HepG2 (cell line): ENCODE measurements at regions not wholly inside any gene's neighbourhood (a gene's known extent, or its start where the extent isn't known, plus 50 kb on each side); places are given as distances from the start of the nearest gene placed in this dataset.
A peak's percentile ranks its signal among the peaks of the same experiment; 100 is the strongest.
"Not testable (repeated sequence)": the region's sequence is repeated elsewhere in the genome, so short reads cannot be mapped to it uniquely, and the experiment has no call there.

ENCODE experiments used
- ATAC-seq: fragments of 200-7000 bp; cut with Tn5 transposase; 3 replicates; pipeline ENCODE4 v1.9.1; 2020; ENCODE audit warnings: mild to moderate bottlenecking, moderate library complexity
- BruUV-seq: library from RNA; stranded (reverse); fragments of 400-500 nt; replicated peaks from 2 replicates; lab custom pipeline; 2021; lab: Mats Ljungman, UMichigan
- CTCF ChIA-PET: fragments of 300-600 bp; formaldehyde crosslinking; extraction: SDS; loops from one replicate; lab custom pipeline; 2021; ENCODE audit warnings: low total read pairs, inconsistent platforms, low intra/inter-chr PET ratio; lab: Yijun Ruan, JAX
- POLR2A ChIA-PET: fragments of 350-600 bp; sonication (Branson Sonifier 250); formaldehyde crosslinking; loops from one replicate; lab custom pipeline; 2020; ENCODE audit warnings: antibody characterized with exemption, inconsistent platforms; lab: Yijun Ruan, JAX
- DNase-seq: peaks from one replicate; pipeline ENCODE4 v3.0.0-alpha.2; 2015; ENCODE audit warnings: low spot score
- FAIRE-seq: peaks from 3 replicates; lab custom pipeline; 2011; peaks lifted over from hg19 to GRCh38; lab: Jason Lieb, UNC
- H2AFZ ChIP-seq: one replicate; pipeline ENCODE4 v1.6.1; 2011; ENCODE audit warnings: low read length, inconsistent platforms
- H3K27ac ChIP-seq: fragments of 300-600 bp; 3 replicates; pipeline ENCODE4 v1.8.0; 2011; ENCODE audit warnings: mixed run types, mild to moderate bottlenecking, mixed read lengths, low read length, inconsistent platforms; ENCODE audit not compliant: insufficient read depth; ENCODE audit errors: extremely low read length
- H3K27me3 ChIP-seq, 2 experiments: fragments of 200-600 bp in 1 of 2; 2 replicates in 1 of 2; 3 replicates in 1 of 2; pipeline versions ENCODE4 v1.6.0 to v1.8.0; 2011; ENCODE audit warnings: low read length in 2 of 2, mild to moderate bottlenecking in 2 of 2, moderate library complexity in 2 of 2, inconsistent platforms in 1 of 2; ENCODE audit not compliant: insufficient read depth in 2 of 2, control insufficient read depth in 1 of 2
- H3K36me3 ChIP-seq, 2 experiments: fragments of 200-600 bp in 1 of 2; replicated peaks in 1 of 2; 2 replicates in 1 of 2; 3 replicates in 1 of 2; pipeline versions ENCODE4 v1.5.1 to v1.8.0; 2011; ENCODE audit warnings: low read length in 2 of 2, inconsistent platforms in 1 of 2; ENCODE audit not compliant: insufficient read depth in 2 of 2, control insufficient read depth in 1 of 2
- H3K4me1 ChIP-seq: 2 replicates; pipeline ENCODE4 v1.5.1; 2012; ENCODE audit warnings: low read length, inconsistent platforms; ENCODE audit not compliant: insufficient read depth
- H3K4me2 ChIP-seq: 2 replicates; pipeline ENCODE4 v1.6.0; 2011; ENCODE audit warnings: low read depth, low read length, inconsistent platforms
- H3K4me3 ChIP-seq, 3 experiments: fragments of 200-600 bp in 1 of 3; sonication (generic), shearing (Covaris generic) in 1 of 3; replicated peaks in 1 of 3; 2 replicates each; pipeline ENCODE4 v1.5.1; 2011 to 2016; ENCODE audit warnings: low read length in 3 of 3, inconsistent platforms in 2 of 3, low read depth in 2 of 3, mild to moderate bottlenecking in 2 of 3, control low read depth in 1 of 3, mixed read lengths in 1 of 3; ENCODE audit not compliant: insufficient read depth in 1 of 3
- H3K79me2 ChIP-seq: one replicate; pipeline ENCODE4 v1.6.1; 2011; ENCODE audit warnings: low read length, inconsistent platforms; ENCODE audit not compliant: insufficient read depth
- H3K9ac ChIP-seq: 2 replicates; pipeline ENCODE4 v1.6.0; 2011; ENCODE audit warnings: mild to moderate bottlenecking, low read depth, low read length, inconsistent platforms; ENCODE audit not compliant: insufficient read depth
- H3K9me3 ChIP-seq: 2 replicates; pipeline ENCODE4 v1.5.1; 2012; ENCODE audit warnings: mild to moderate bottlenecking, low read length
- H4K20me1 ChIP-seq: 2 replicates; pipeline ENCODE4 v1.6.0; 2011; ENCODE audit warnings: inconsistent platforms, mild to moderate bottlenecking, low read length, moderate library complexity; ENCODE audit not compliant: insufficient read depth
- WGBS: methylation state at CpG from one replicate; pipeline ENCODE4 v1.1.6; 2017; ENCODE audit warnings: low lambda C conversion rate; 5-methylcytosine and 5-hydroxymethylcytosine counted together
- in situ Hi-C: cut with HindIII; loops from 2 replicates; pipeline ENCODE4 v1.10.0; 2017; ENCODE audit warnings: low pct_unique_long_range_greater_than_20kb; ENCODE audit not compliant: extremely low pct_ligation_motif_present
- intact Hi-C: fragments of 100-400 bp; cut with micrococcal nuclease; formaldehyde crosslinking; loops from one replicate; pipeline ENCODE4 v1.10.0; 2022; ENCODE audit not compliant: unreplicated experiment

DNA sequence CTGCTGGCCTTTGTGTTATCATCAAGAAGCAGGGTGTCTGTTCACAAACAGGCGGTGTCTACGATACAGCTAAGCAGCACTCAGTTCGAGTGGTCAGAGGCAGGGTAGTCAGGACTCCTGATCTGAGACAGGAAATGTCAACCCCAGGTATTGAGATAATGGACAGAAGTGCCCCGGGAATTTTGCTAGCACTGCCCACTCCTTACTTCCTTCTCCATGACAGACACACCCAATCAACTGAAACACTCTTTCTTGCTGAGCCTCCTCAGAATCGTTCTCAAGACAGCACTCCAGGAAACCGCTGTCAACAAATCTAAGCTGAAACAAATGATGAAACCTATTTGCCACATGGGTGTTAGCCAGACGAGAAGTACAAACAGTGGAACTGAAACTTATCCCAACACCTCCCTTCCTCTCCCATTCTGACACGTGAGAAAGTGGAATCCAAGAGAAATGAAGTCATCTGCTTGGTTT lies 109.3 kb downstream of the GTF2IRD2B start:
- no CpG with 5 or more reads among the region's 8 CpGs for WGBS

DNA sequence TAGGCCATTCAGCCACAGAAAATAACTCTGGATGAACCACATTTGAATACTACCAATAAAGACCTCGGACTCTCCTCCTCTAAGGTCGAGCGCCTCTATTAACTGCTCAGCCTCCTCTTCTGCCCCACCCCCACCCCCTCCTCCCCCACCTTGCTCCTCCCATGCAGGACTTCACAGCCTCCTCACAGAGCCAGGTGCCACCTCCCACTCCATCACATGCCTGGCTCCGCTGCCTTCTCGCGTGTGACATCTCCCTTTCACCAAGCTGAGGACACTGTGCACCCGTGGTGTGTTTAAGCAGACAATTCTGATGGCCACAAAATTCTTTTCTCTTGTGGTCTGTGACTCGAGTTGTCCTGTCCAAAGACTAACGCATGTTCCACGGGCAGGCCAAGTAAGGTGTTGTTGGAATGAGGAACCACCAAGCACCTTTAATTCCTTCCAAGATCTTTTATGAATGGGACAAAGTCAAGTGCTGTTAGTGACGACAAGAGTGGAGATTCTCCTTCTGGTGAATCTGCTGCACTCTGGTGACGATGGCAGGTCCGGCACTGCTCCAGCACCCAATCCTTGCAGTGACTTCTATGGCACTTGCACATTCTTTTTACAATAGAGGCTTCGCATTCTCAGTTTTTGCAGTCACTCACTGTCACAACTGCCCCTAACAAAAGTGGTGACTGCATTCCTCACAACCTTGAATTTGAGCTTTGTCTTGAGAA lies 113.1 kb downstream of the GTF2IRD2B start:
- ATAC-seq, POLR2A ChIA-PET, H3K9me3 ChIP-seq, FAIRE-seq, H4K20me1 ChIP-seq, H3K4me2 ChIP-seq, in situ Hi-C loops, BruUV-seq, H3K27ac ChIP-seq, H3K27me3 ChIP-seq, intact Hi-C loops, H3K79me2 ChIP-seq, H3K9ac ChIP-seq, H3K4me1 ChIP-seq, CTCF ChIA-PET, H2AFZ ChIP-seq, H3K4me3 ChIP-seq, H3K36me3 ChIP-seq, DNase-seq: not testable (repeated sequence)
- WGBS, result no CpG with 5 or more reads among the region's 14 CpGs

More for the DNA sequence above, 109.3 kb downstream of the GTF2IRD2B start:
- BruUV-seq, intact Hi-C loops, CTCF ChIA-PET, DNase-seq, FAIRE-seq, H4K20me1 ChIP-seq, in situ Hi-C loops, ATAC-seq, POLR2A ChIA-PET, H3K79me2 ChIP-seq, H3K27me3 ChIP-seq, H2AFZ ChIP-seq, H3K4me2 ChIP-seq, H3K36me3 ChIP-seq, H3K9me3 ChIP-seq, H3K9ac ChIP-seq, H3K4me1 ChIP-seq, H3K27ac ChIP-seq, H3K4me3 ChIP-seq: not testable (repeated sequence)

DNA sequence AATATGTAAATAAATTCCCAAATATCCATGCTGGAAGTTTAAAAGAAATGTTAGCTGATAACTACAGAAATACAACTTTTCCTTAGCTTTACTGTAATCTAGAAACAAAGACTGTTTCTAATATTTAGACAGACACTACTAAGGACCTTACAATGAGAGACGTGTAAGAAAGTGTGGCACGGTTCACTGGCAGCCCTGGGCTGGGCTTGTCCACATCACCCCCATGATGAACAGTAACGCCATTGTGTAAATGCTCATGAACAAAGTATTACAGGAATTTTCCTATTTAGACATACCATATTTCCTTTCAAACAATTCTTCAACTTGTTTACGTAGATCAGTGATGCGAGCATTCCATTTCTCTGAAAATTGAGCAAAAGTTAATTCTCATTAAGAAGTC lies 123.1 kb downstream of the GTF2IRD2B start:
- H3K79me2 ChIP-seq, DNase-seq, H3K9ac ChIP-seq, H3K27ac ChIP-seq, H3K9me3 ChIP-seq, FAIRE-seq, POLR2A ChIA-PET, H3K27me3 ChIP-seq, intact Hi-C loops, BruUV-seq, H3K36me3 ChIP-seq, H2AFZ ChIP-seq, H4K20me1 ChIP-seq, in situ Hi-C loops, H3K4me3 ChIP-seq, H3K4me2 ChIP-seq, CTCF ChIA-PET, H3K4me1 ChIP-seq: not testable (repeated sequence)
- peak; percentile 53; the same call in 2 of the 3 replicates for ATAC-seq
- WGBS, result no CpG with 5 or more reads among the region's 5 CpGs

DNA sequence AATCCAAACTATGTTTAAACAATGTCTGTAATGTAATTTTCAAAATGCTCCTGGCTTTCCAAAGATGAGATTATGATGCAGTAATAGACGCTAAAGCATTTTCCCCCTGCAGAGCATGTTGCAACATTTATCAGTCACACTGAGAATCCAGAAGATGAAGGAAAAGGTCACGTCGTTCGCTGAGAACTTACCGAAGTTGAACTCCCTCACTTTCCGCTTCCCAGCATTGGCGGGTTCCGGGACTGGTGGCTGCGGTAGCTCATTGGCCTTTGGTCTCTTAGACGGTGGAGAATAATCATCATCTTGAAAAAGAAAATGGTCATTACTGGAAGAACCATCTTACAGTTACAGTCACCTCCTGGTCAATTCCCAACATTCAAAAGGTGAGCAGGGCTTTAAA lies 124.6 kb downstream of the GTF2IRD2B start:
- H3K9ac ChIP-seq, H3K4me3 ChIP-seq, H2AFZ ChIP-seq, H3K27ac ChIP-seq, H4K20me1 ChIP-seq, CTCF ChIA-PET, ATAC-seq, H3K4me2 ChIP-seq, in situ Hi-C loops, FAIRE-seq, POLR2A ChIA-PET, DNase-seq, H3K9me3 ChIP-seq, H3K79me2 ChIP-seq, H3K27me3 ChIP-seq, H3K4me1 ChIP-seq, intact Hi-C loops, H3K36me3 ChIP-seq: not testable (repeated sequence)
- TSS peak; percentile 78 for BruUV-seq
- WGBS, result no CpG with 5 or more reads among the region's 10 CpGs
